Activated T-cell treated with anti-CD3 and anti-CD28 coated beads, Interleukin-2, amount 50 U/mL, for 72 hours (primary cell): ENCODE measurements at regions not wholly inside any gene's neighbourhood (a gene's known extent, or its start where the extent isn't known, plus 50 kb on each side); places are given as distances from the start of the nearest gene placed in this dataset.
A peak's percentile ranks its signal among the peaks of the same experiment; 100 is the strongest.
"Not testable (repeated sequence)": the region's sequence is repeated elsewhere in the genome, so short reads cannot be mapped to it uniquely, and the experiment has no call there.

ENCODE experiments used
- ATAC-seq, 2 donors: fragments of 150-1000 bp; cut with Tn5 transposase; replicated peaks in 1 of 2; 2 replicates each; pipeline ENCODE4 v1.10.0; 2021; ENCODE audit warnings: moderate library complexity in 2 of 2, mild to moderate bottlenecking in 1 of 2
- DNase-seq, 2 donors: peaks; one replicate each; pipeline ENCODE4 v3.0.0; 2021 to 2022; ENCODE audit warnings: mixed read lengths in 1 of 2
- H3K27ac Mint-ChIP-seq: one replicate; pipeline ENCODE4 v1.8.0; 2022; ENCODE audit warnings: mild to moderate bottlenecking, moderate library complexity, mixed read lengths
- H3K27me3 Mint-ChIP-seq: one replicate; pipeline ENCODE4 v1.8.0; 2022; ENCODE audit warnings: low read depth, mixed read lengths
- H3K36me3 Mint-ChIP-seq, 2 donors: one replicate each; pipeline ENCODE4 v1.8.0; 2022; ENCODE audit warnings: mixed read lengths in 2 of 2, mild to moderate bottlenecking in 1 of 2; ENCODE audit not compliant: insufficient read depth in 2 of 2
- H3K4me1 Mint-ChIP-seq: one replicate; pipeline ENCODE4 v1.8.0; 2022; ENCODE audit warnings: low read depth, mixed read lengths
- H3K4me3 Mint-ChIP-seq, 2 donors: one replicate each; pipeline ENCODE4 v1.8.0; 2022; ENCODE audit warnings: mild to moderate bottlenecking in 2 of 2, mixed read lengths in 2 of 2, moderate library complexity in 2 of 2
- H3K9me3 Mint-ChIP-seq, 2 donors: one replicate each; pipeline ENCODE4 v1.8.0; 2022; ENCODE audit warnings: mixed read lengths in 2 of 2

DNA sequence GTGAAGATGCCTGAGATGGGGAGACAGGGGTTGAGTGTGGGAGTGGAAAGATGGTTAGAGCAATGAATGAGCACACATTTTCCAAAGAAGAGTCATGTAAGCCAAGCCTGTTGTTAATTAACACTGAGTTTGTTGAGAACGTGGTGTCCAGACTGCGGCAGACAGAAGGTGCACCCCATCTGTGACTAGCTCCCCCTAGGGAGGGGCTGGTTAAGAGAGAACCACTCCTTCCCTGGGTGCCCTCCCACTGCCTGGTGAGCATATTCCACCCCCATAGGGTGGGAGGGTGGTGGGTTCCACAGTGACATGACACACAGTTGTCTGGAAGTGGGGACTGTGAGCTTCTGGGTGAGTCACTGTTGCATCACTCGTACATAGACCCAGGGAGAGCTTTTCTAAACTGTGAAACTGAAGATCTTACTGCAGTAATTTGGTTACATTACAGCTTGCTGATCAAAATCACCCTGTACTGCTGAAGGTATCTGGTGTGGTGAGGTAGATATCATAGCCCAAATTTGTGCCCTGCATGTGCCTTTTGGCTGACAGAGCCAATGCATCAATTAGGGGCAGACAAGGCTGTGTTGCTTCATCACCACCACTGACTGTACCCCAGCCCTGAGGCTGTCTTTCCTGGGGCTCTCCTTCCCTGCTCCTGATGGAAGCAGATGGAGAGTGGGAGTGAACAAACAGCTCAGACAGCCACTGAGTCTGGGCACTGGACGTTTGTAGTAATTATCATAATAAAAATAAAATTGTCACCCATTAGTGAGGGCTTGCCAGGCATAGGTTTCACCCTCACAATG, 150.9 kb downstream of the EMP1 start:
- Mint-ChIP-seq H3K9me3 (peaks cover 1 to 4% of the 10 kb centered on the region in 2 donors), H3K4me3 (no peak overlapping the region)
- ATAC-seq, result peak; percentile 88 to 90

DNA sequence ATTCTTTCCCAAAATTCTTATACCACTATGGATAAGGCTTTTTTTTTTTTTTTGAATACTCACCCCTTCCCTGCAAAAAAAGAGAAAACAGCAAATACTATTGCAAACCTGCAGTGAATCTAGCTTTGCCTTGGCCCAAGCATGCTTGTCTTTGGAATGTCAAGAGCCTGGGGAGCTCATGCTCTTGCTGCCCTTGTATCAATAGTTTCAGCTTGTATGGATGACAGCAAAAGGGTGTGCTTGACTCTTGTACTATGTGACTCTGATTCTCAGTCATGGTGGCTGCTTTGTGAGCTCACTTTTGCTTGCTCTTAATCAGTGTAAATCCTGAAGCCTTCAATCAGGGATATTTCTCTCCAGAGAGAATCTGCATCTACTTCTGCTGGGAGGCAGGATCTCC, 149.2 kb downstream of the EMP1 start:
- H3K4me3 Mint-ChIP-seq, result no peak overlapping the region
- ATAC-seq (no peak), DNase-seq (no peak)
- peaks cover 1 to 10% of the 10 kb centered on the region in 2 donors for H3K9me3 Mint-ChIP-seq
- peaks cover 38% of the 10 kb centered on the region for H3K4me1 Mint-ChIP-seq
- H3K27ac Mint-ChIP-seq, result no peak overlapping the region
- H3K27me3 Mint-ChIP-seq, result peaks cover 78% of the 10 kb centered on the region
- H3K36me3 Mint-ChIP-seq, result peaks cover 1% of the 10 kb centered on the region in 2 donors

More for the DNA sequence above, 150.9 kb downstream of the EMP1 start:
- Mint-ChIP-seq H3K4me1 (peaks cover 38% of the 10 kb centered on the region), H3K27me3 (peaks cover 72% of the 10 kb centered on the region), H3K27ac (no peak overlapping the region), H3K36me3 (peaks cover 0 to 1% of the 10 kb centered on the region in 2 donors)
- DNase-seq, result peak; percentile 74 to 84

DNA sequence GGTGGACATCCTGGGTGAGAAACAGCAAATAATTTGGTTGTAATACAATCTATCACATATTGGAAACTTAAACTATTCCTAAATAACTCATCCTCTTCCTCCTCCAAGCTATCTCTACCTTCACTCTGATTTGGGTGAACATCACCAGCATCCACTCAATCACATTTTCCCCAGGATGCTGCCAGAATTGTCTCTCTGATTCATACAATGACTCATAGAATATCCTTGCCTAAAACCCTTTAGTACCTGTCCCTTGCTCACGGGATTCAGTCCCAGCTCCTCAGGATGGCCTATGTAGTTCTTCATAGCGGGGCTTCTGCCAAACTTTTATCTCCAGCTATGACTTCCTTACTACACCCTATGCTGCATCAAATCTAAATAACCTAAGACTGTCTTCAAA, 146.8 kb downstream of the EMP1 start:
- no peak for DNase-seq
- Mint-ChIP-seq H3K4me1 (peaks cover 32% of the 10 kb centered on the region), H3K36me3 (peaks cover 1% of the 10 kb centered on the region in 2 donors), H3K4me3 (peak overlapping the region in 1 of 2 donors; percentile 4), H3K9me3 (peaks cover 0 to 8% of the 10 kb centered on the region in 2 donors), H3K27ac (no peak overlapping the region), H3K27me3 (peaks cover 62% of the 10 kb centered on the region)
- peak in 1 of 2 donors; percentile 8 for ATAC-seq

DNA sequence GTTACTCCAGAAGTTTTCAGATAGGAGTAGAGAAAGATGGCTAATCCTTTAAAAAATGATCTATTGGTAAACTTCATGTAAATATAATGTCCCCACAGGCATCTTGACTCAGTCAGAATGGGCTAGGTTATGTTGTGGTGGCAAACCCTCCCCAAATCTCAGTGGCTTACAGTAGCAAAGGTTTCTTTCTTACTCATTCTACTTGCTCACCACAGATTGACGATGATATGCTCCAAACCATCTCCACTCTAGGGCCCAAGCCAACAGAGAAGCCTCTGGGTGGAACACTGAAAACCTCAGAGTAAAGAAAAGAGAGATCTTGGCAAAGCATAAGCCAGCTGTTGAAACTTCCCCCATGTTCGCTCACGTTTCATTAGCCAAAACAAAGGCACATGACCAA, 146.4 kb downstream of the EMP1 start:
- DNase-seq (peak; percentile 57 to 65), ATAC-seq (peak; percentile 67 to 74)
- Mint-ChIP-seq H3K4me1 (peaks cover 28% of the 10 kb centered on the region), H3K4me3 (no peak overlapping the region), H3K36me3 (peaks cover 1% of the 10 kb centered on the region in 2 donors), H3K27ac (no peak overlapping the region), H3K9me3 (peaks cover 0 to 8% of the 10 kb centered on the region in 2 donors), H3K27me3 (peaks cover 58% of the 10 kb centered on the region)

DNA sequence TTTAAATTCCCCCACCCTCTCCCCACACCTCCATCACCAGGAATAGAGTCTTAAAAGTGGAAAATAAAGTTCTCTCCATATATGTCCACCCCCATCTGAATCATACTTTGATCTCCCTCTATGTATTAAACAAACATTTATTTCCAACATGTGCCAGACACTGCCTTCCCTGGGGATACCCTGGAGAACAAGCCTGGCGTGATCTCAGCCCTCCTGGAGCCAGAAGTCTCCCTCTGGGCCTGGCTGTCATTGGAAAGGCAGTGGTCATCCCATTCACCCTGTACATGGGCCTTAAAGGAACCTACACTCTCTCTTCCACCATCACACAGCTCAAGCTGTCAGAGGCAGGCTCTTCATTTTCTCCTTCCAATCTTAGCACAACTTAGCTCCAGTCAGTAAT, 143.6 kb downstream of the EMP1 start:
- DNase-seq, result no peak
- Mint-ChIP-seq H3K9me3 (peaks cover 0 to 8% of the 10 kb centered on the region in 2 donors), H3K4me3 (no peak overlapping the region), H3K36me3 (peaks cover 1% of the 10 kb centered on the region in 2 donors), H3K27me3 (peaks cover 58% of the 10 kb centered on the region), H3K27ac (no peak overlapping the region), H3K4me1 (peaks cover 15% of the 10 kb centered on the region)
- no peak for ATAC-seq

DNA sequence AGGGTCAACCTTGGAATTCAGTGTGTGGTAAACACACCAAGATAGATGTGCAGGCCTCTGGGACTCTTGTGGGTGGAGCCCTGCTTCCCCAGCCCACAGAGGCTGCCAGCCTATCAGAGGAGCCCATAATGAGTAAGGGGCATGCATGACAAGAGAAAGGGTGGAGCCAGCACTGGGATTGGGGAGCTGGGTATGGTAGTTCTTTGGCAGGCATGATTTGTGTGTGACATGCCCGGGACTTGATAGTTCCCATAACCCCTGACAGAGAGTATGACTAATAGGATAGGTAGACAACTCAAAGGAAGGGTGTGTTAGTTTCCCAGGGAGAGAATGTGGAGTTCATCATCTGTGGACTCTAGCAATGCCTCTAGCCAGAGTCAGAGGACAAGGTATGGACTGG, 143.0 kb downstream of the EMP1 start:
- Mint-ChIP-seq H3K4me1 (peaks cover 15% of the 10 kb centered on the region), H3K4me3 (no peak overlapping the region), H3K9me3 (peaks cover 0 to 8% of the 10 kb centered on the region in 2 donors), H3K27me3 (peaks cover 56% of the 10 kb centered on the region), H3K36me3 (peaks cover 1% of the 10 kb centered on the region in 2 donors), H3K27ac (no peak overlapping the region)
- DNase-seq (no peak), ATAC-seq (no peak)

DNA sequence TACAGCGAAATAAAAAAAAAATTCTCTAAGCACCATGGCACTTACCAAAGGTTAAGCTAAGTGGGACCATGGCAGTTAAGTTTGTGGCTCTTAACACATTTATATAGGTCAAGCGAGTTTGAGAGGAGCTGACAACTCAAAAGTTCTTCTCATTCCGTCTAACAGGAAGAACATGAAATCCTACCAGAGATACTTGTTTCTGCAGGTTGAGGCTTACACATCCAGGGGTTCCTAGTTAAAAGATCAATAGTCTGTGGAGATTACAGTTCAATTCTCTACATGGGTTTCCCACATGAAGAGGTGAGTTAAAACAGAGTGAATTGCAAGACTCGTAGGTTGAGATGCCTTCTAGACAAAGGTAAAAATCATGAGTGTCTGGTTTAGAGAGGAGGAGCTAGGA, 142.6 kb downstream of the EMP1 start:
- H3K27me3 Mint-ChIP-seq, result peaks cover 57% of the 10 kb centered on the region
- peaks cover 1% of the 10 kb centered on the region in 2 donors for H3K36me3 Mint-ChIP-seq
- DNase-seq (no peak), ATAC-seq (no peak)
- peaks cover 15% of the 10 kb centered on the region for H3K4me1 Mint-ChIP-seq
- H3K4me3 Mint-ChIP-seq, result no peak overlapping the region
- H3K27ac Mint-ChIP-seq, result no peak overlapping the region
- H3K9me3 Mint-ChIP-seq, result peaks cover 0 to 8% of the 10 kb centered on the region in 2 donors

DNA sequence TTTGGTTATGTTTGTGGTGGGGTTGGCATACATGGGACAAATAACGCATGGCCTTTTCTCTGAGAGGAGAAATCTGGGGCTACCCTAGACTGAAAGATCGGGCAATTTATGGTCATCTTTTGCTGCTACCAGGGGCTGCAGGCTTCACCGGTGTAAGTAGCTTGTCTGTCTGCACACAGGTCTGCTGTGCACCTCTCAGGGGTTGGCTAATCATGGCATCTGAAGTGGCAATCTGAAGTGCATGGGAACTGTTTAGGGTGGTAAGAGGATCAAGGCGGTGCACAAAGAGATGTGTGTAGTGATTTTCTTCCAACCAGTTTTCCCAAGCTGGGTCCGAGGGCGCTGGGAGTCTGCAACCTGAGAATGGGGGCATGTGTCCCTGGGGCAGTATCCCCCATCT, 141.3 kb downstream of the EMP1 start:
- DNase-seq (no peak), ATAC-seq (no peak)
- peaks cover 50% of the 10 kb centered on the region for H3K27me3 Mint-ChIP-seq
- H3K4me3 Mint-ChIP-seq, result no peak overlapping the region
- no peak overlapping the region for H3K27ac Mint-ChIP-seq
- peaks cover 4% of the 10 kb centered on the region for H3K4me1 Mint-ChIP-seq
- H3K36me3 Mint-ChIP-seq, result peaks cover 1% of the 10 kb centered on the region in 2 donors
- H3K9me3 Mint-ChIP-seq, result peaks cover 0 to 8% of the 10 kb centered on the region in 2 donors

DNA sequence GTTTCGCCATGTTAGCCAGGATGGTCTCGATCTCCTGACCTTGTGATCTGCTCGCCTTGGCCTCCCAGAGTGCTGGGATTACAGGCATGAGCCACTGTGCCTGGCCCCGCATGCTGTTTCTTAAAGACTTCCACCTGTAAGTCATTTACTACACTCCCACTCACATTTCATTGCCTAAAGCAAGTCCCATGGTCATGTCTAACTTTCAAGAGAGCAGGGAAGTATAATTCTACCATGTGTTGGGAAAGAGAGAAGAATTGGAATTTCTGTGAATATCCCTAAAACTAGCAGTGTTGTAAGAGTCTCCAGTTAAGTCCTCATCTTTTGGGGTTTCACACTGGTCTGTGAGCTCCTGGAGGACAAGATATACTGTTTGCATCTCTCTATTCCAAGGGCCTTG, 139.7 kb downstream of the EMP1 start:
- peaks cover 35% of the 10 kb centered on the region for H3K27me3 Mint-ChIP-seq
- H3K4me3 Mint-ChIP-seq, result no peak overlapping the region
- DNase-seq (no peak), ATAC-seq (no peak)
- no peak overlapping the region for H3K27ac Mint-ChIP-seq
- no peaks in the 10 kb centered on the region for H3K4me1 Mint-ChIP-seq
- peaks cover 0 to 5% of the 10 kb centered on the region in 2 donors for H3K9me3 Mint-ChIP-seq
- no peaks in the 10 kb centered on the region for H3K36me3 Mint-ChIP-seq

DNA sequence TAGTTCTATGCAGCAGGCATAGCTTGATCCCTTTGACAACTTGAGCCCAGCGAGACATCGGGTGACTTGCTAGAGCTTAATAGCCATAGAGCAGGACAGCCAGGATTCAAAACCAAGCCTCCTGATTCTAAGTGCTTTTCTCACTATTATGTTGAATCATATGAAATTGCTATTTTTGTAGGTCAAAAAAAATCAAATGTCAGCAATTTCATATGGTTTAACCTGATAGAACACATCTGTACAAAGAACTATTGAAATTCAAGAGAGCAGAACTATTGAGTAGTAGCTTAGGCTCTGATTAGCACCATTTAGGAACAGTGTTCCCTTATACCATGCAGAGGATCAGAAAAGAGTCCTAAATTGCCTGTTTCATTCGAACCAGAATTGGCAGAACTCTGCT, 132.0 kb downstream of the EMP1 start:
- Mint-ChIP-seq H3K36me3 (no peaks in the 10 kb centered on the region), H3K27me3 (peaks cover 33% of the 10 kb centered on the region), H3K9me3 (no peaks in the 10 kb centered on the region), H3K4me3 (no peak overlapping the region), H3K4me1 (no peaks in the 10 kb centered on the region), H3K27ac (no peak overlapping the region)
- no peak for ATAC-seq
- DNase-seq, result no peak

DNA sequence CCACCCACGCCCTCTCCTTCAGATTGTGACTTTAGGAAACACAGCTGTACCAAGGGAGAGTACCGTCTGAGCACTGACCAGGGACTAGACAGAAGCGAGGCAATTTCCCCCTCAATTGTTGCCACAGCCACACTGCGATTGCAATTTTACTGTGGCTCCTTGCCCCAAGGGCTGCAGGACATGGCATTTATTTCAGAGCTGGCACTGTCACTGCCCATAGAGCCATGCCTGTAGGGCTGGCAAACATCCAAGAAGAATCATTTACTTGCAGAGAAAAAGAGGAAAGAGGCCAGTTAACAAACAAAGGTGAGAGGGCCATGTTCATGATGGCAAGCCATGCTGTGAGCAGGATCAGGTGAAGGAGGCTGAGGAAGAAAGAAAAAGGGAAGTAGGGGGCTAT, 129.6 kb downstream of the EMP1 start:
- H3K27ac Mint-ChIP-seq, result no peak overlapping the region

DNA sequence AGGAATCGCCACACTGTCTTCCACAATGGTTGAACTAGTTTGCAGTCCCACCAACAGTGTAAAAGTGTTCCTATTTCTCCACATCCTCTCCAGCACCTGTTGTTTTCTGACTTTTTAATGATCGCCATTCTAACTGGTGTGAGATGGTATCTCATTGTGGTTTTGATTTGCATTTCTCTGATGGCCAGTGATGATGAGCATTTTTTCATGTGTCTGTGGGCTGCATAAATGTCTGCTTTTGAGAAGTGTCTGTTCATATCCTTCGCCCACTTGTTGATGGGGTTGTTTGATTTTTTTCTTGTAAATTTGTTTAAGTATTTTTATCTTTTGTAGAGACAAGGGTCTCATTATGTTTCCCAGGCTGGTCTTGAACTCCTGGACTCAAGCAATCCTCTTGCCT, 128.5 kb downstream of the EMP1 start:
- not testable (repeated sequence) for DNase-seq, H3K9me3 Mint-ChIP-seq, H3K36me3 Mint-ChIP-seq, H3K27ac Mint-ChIP-seq, H3K4me3 Mint-ChIP-seq, ATAC-seq, H3K4me1 Mint-ChIP-seq
- peaks cover 42% of the 10 kb centered on the region for H3K27me3 Mint-ChIP-seq

More for the DNA sequence above, 129.6 kb downstream of the EMP1 start:
- no peaks in the 10 kb centered on the region for H3K9me3 Mint-ChIP-seq
- ATAC-seq (no peak), DNase-seq (no peak)
- H3K36me3 Mint-ChIP-seq, result no peaks in the 10 kb centered on the region
- H3K4me3 Mint-ChIP-seq, result no peak overlapping the region
- H3K27me3 Mint-ChIP-seq, result peaks cover 49% of the 10 kb centered on the region
- no peaks in the 10 kb centered on the region for H3K4me1 Mint-ChIP-seq

DNA sequence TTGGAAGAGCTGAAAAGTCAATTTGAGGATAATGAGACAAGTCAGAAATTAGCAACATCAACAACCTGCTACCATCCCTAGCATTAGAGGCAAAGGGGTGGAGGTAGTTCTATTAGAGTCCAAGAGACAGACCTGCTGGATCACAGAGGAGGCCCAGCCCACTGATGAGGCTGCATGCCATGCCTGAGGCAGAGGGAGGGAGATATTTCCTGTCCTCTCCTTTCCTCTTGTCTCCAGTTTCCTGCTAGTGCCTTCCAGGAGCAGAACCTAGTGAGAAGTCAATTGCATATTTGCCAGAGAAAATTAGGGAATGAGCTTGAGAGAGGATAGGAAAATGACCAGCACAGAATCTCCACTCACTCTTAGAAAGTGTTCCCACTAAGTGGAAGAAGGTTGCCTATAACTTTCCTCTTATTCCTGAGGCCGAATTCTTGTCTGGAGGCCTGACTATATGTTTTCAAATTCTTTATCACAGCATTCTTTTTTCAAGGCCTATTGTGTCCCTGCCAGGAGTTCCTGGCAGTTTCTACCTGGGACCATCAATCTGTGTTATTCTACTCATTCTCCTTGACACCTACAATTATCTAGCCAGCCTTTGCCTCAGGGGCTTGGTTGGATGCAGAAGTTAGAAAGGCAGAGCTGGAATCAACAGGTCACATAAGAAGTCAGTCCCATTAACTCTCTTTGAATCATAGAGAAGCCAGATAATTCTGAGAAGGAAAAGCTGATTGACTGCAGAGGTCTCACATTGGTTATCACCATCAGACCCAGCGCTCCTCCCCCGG, 121.9 kb downstream of the EMP1 start:
- H3K4me1 Mint-ChIP-seq, result no peaks in the 10 kb centered on the region
- no peak overlapping the region for H3K27ac Mint-ChIP-seq
- no peaks in the 10 kb centered on the region for H3K36me3 Mint-ChIP-seq

More for the DNA sequence above, 121.9 kb downstream of the EMP1 start:
- Mint-ChIP-seq H3K27me3 (peaks cover 65% of the 10 kb centered on the region), H3K9me3 (no peaks in the 10 kb centered on the region), H3K4me3 (no peak overlapping the region)
- no peak for ATAC-seq
- no peak for DNase-seq
